ENCODE measurements at regions not wholly inside any gene's neighbourhood (a gene's known extent, or its start where the extent isn't known, plus 50 kb on each side); places are given as distances from the start of the nearest gene placed in this dataset.

- H3K4me3 ChIP-seq (ENCODE audit: low read depth, low read length) = no peak overlapping the region
- H3K9me3 ChIP-seq (ENCODE audit: severe bottlenecking) = no peaks in the 10 kb centered on the region
- H3K36me3 ChIP-seq = no peaks in the 10 kb centered on the region
- no peaks in the 10 kb centered on the region for H3K27me3 ChIP-seq (ENCODE audit: insufficient read depth, low read depth, severe bottlenecking)
- no peak for TF ChIP-seq CTCF (IDR thresholded peaks at IDR 0.05; ENCODE audit: low read depth, low read length)
- no peak for DNase-seq
- H3K27ac ChIP-seq = no peak overlapping the region
Observed at GRCh38 chr3:80232760-80233159, 465.0 kb upstream of the ROBO1 start.

- TF ChIP-seq CTCF (IDR thresholded peaks at IDR 0.05; ENCODE audit: low read depth, low read length) = no peak
- Histone ChIP-seq H3K9me3 (ENCODE audit: severe bottlenecking) (no peaks in the 10 kb centered on the region), H3K4me3 (ENCODE audit: low read depth, low read length) (no peak overlapping the region), H3K27ac (no peak overlapping the region), H3K27me3 (ENCODE audit: insufficient read depth, low read depth, severe bottlenecking) (no peaks in the 10 kb centered on the region), H3K36me3 (no peaks in the 10 kb centered on the region)
- no peak for DNase-seq
Observed at GRCh38 chr3:80230962-80231361, 463.2 kb upstream of the ROBO1 start.

GRCh38 chr3:80227216-80227615, 459.4 kb upstream of the ROBO1 start:
- no peaks in the 10 kb centered on the region for H3K9me3 ChIP-seq (ENCODE audit: severe bottlenecking)
- no peak for TF ChIP-seq CTCF (IDR thresholded peaks at IDR 0.05; ENCODE audit: low read depth, low read length)
- H3K27ac ChIP-seq = no peak overlapping the region
- no peak for DNase-seq
- H3K27me3 ChIP-seq (ENCODE audit: insufficient read depth, low read depth, severe bottlenecking) = no peaks in the 10 kb centered on the region
- no peaks in the 10 kb centered on the region for H3K36me3 ChIP-seq
- H3K4me3 ChIP-seq (ENCODE audit: low read depth, low read length) = no peak overlapping the region

GRCh38 chr3:80215191-80215590, 447.4 kb upstream of the ROBO1 start:
- H3K4me3 ChIP-seq (ENCODE audit: low read depth, low read length) = no peak overlapping the region
- H3K27ac ChIP-seq = no peak overlapping the region
- H3K27me3 ChIP-seq (ENCODE audit: insufficient read depth, low read depth, severe bottlenecking) = no peaks in the 10 kb centered on the region
- H3K36me3 ChIP-seq = no peaks in the 10 kb centered on the region
- H3K9me3 ChIP-seq (ENCODE audit: severe bottlenecking) = no peaks in the 10 kb centered on the region
- no peak for DNase-seq
- no peak for TF ChIP-seq CTCF (IDR thresholded peaks at IDR 0.05; ENCODE audit: low read depth, low read length)

- H3K27me3 ChIP-seq (ENCODE audit: insufficient read depth, low read depth, severe bottlenecking) = no peaks in the 10 kb centered on the region
- H3K27ac ChIP-seq = no peak overlapping the region
- TF ChIP-seq CTCF (IDR thresholded peaks at IDR 0.05; ENCODE audit: low read depth, low read length) = no peak
- no peaks in the 10 kb centered on the region for H3K36me3 ChIP-seq
- DNase-seq = no peak
- no peaks in the 10 kb centered on the region for H3K9me3 ChIP-seq (ENCODE audit: severe bottlenecking)
- no peak overlapping the region for H3K4me3 ChIP-seq (ENCODE audit: low read depth, low read length)
Observed at GRCh38 chr3:80213086-80213485, 445.3 kb upstream of the ROBO1 start.

GRCh38 chr3:80192936-80193335, 425.1 kb upstream of the ROBO1 start:
- no peak overlapping the region for H3K4me3 ChIP-seq (ENCODE audit: low read depth, low read length)
- H3K27me3 ChIP-seq (ENCODE audit: insufficient read depth, low read depth, severe bottlenecking) = no peaks in the 10 kb centered on the region
- no peak overlapping the region for H3K27ac ChIP-seq
- no peak for TF ChIP-seq CTCF (IDR thresholded peaks at IDR 0.05; ENCODE audit: low read depth, low read length)
- H3K9me3 ChIP-seq (ENCODE audit: severe bottlenecking) = no peaks in the 10 kb centered on the region
- DNase-seq = no peak
- H3K36me3 ChIP-seq = no peaks in the 10 kb centered on the region
